GM18861 (cell line): ENCODE measurements at regions not wholly inside any gene's neighbourhood (a gene's known extent, or its start where the extent isn't known, plus 50 kb on each side); places are given as distances from the start of the nearest gene placed in this dataset.

Source experiments
- ATAC-seq: cut with Tn5 transposase; IDR thresholded peaks from one replicate; pipeline ENCODE4 v1.9.1; 2021; ENCODE audit not compliant: unreplicated experiment

DNA sequence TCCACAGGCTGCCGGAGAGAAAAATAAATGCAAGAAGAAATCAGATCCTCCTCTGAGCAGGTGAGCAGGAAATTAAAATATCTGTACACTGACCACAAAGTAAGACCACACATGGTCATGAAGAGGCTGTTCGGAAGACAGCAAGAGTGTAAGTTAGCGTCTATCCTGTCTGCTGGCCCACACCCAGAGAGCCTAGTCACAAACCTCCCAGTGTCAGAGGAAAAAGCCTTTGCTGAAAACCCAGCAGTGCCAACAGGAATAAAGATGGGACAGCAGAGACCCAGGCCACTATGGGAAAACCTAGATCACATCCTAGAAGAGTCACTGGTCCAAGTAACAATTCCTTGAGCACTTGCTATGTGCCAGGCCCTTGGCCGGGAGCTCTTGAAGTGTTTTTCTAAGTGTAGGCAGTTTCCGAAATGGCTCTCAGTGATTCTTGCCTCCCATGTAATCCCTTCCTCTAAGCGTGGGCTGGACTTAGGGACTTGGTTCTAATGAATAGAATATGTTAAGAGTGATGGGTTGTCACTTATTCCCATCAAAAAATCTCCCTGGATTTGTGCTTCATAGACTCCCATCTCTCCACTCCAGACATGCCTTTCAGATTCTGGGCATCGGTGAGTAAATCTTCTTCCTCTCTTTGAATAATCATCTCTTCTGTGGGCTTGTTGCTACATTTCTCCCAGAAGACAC, 110.9 kb upstream of the PKDCC start:
- no peak for ATAC-seq

DNA sequence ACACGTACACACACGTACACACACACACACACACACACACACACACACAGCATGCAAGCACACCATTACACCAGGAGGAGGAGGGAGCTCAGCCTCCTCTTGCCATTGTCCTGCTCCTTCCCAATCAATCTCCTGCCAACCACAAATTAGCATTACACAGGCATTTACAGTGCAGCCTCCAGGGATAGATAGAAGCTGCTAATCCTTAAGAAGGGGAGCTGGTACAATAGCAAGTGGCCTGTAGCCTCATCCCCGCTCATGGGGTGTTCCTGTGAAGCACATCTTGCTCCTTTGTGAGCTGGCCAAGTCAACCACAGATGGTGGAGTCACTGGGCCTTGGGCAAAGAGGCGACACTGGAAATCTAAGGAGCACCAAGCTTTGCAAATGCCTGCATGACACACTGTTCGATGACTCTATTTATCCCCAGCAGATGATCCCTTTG, 110.3 kb upstream of the PKDCC start:
- no peak for ATAC-seq

GRCh38 chr2:41937921-41938708, 109.7 kb upstream of the PKDCC start:
- ATAC-seq, result no peak

- ATAC-seq, result no peak
Measured at GRCh38 chr2:41940060-41940744, 107.6 kb upstream of the PKDCC start.

- no peak for ATAC-seq
Measured at GRCh38 chr2:41940745-41941063, 107.1 kb upstream of the PKDCC start.

GRCh38 chr2:41941831-41942230, 106.0 kb upstream of the PKDCC start:
- no peak for ATAC-seq

DNA sequence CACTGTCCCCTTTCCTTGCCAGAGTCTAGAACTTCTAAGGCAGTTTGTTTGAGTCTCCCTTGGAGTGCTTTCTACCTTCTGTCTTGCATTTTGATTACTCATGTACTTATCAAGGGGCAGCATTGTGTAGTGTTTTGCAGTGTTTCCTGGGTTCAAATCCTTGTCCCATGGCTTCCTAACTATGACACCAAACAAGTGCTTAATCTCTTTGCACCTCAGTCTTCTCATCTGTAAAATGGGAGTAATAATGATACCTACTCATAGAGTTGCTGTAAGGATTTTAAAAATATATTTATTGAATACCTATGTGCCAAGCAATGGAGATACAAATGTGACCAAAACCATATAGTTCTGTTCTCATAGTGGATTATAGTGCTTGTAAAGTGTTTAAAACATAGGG, 105.5 kb upstream of the PKDCC start:
- ATAC-seq, result no peak

DNA sequence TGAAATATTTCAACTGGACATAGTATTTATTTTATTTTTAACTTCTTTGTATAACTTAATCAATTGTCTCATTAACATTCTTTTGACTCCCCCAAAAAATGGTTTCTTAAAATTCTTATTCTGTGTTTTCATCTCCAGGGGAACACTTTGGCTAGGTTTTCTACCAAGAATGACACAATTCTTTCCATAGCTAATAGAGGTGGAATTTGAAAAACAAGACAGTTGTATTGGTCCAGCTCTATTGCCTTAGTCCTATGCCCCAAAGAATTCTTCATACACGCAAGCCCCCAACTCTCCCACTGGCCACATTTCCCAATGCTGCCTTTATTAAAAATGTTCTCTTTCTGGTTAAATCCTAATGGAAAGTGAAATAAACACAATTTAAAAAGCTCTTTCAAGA, 104.7 kb upstream of the PKDCC start:
- no peak for ATAC-seq

GRCh38 chr2:41944220-41944880, 103.5 kb upstream of the PKDCC start:
- ATAC-seq, result no peak

DNA sequence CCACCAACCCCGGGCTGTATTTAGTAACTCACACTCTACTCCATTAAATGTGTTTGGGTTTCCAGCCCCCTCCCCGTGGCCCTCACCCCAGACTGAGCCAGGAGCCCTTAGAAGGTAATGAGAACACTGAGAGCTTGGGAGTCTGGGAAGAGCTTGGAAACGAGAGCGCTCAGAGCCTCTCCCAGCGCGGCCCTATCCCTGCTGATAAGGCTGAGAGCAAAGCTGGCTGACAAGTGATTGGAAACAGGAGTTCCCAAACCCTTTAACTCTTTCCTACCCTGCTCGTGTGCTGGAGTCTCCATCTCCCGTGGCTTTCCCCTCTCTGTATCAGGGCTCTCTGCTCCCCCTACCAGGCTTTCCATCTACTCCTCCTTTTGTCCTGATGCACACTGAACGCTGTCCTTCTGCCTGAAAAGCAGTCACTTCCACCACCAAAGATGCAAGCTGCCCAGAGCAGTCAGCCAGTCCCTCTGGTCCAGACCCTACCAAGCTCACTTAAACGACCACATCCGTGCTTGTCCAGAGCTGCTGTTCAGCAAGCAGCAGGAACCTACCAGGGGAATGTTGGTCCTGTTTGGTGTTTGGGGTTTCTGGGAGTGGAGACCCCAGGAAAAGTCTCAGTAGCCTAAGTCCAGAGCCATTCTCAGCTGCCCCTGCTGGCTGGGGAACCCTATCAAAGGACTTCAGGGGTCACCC, 100.0 kb upstream of the PKDCC start:
- ATAC-seq, result no peak

- ATAC-seq, result no peak
Measured at GRCh38 chr2:41948397-41948763, 99.4 kb upstream of the PKDCC start.

GRCh38 chr2:41949091-41949882, 98.5 kb upstream of the PKDCC start:
- no peak for ATAC-seq

GRCh38 chr2:41949883-41950665, 97.7 kb upstream of the PKDCC start:
- no peak for ATAC-seq

DNA sequence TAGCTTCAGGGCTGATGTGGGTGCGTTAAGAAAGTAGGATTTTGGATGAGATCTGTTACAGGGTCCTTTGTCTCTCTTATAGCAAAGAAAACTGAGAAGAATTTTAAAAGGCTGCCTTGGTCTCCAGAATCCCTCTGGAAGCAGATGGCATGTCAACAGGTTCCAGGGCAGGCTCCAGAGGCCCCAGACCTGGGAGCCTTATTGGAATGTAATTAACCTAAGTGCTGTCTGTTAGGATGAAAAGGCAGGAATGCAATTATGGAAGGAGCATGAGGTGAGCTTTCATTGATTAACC, 97.2 kb upstream of the PKDCC start:
- no peak for ATAC-seq

GRCh38 chr2:41954304-41955291, 93.2 kb upstream of the PKDCC start:
- ATAC-seq, result no peak

DNA sequence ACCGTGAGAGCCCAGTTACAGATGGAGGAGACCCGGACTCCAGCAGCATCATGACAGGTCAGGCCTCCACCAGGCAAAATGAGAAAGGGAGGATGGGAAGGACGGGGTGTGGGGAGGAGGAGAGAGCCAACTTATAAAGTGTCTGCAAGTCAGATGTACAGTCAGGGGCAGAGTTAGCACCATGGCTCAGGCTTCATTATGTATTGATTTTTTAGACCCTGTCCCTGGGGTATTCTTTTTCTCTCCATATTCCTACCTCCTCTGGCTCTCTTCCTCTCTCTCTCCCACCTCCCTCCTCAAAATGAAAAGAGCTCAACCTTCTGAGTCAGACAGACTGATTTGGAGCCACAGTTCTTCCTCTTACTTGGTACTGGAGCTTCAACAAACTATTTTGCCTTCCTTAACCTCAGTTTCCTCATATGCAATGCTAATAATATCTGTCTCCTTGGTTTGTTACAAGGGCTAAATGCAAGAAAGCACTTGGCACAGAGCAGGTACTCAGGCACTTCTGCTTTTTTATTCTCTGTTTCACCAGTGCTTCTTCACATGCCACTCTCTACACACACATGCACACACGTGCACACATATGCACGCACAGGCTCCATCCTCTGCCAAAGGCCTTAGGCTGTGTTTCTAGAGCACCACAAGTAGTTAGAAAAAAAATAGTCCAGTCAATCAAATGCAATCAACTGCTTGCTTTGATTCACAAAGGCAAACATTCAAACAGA, 92.3 kb upstream of the PKDCC start:
- peak; percentile 51 for ATAC-seq

GRCh38 chr2:41957431-41957830, 90.4 kb upstream of the PKDCC start:
- ATAC-seq, result no peak

- no peak for ATAC-seq
Measured at GRCh38 chr2:41958251-41958650, 89.6 kb upstream of the PKDCC start.
